CD14-positive monocyte (primary cell): ENCODE measurements at regions not wholly inside any gene's neighbourhood (a gene's known extent, or its start where the extent isn't known, plus 50 kb on each side); places are given as distances from the start of the nearest gene placed in this dataset.

Experiments
- DNase-seq, 3 donors: peaks; one replicate each; pipeline ENCODE4 v3.0.0-alpha.2; 2011 to 2022
- H2AFZ ChIP-seq: 2 replicates; pipeline ENCODE4 v1.6.0; 2012; ENCODE audit warnings: mild to moderate bottlenecking, low read depth, low read length, inconsistent platforms; ENCODE audit not compliant: insufficient read depth, poor library complexity, severe bottlenecking
- H3K27ac ChIP-seq, 2 donors: 1 replicate in 1 of 2; 2 replicates in 1 of 2; pipeline ENCODE4 v1.5.1; 2012 to 2013; ENCODE audit warnings: low read length in 2 of 2, control low read depth in 1 of 2, inconsistent platforms in 1 of 2, low read depth in 1 of 2, mild to moderate bottlenecking in 1 of 2
- H3K27me3 ChIP-seq, 2 donors: one replicate each; pipeline versions ENCODE4 v1.6.0 to v1.6.1; 2011 to 2013; ENCODE audit warnings: low read length in 2 of 2; ENCODE audit not compliant: control insufficient read depth in 2 of 2, insufficient read depth in 2 of 2
- H3K36me3 ChIP-seq, 2 donors: replicated peaks in 1 of 2; 1 replicate in 1 of 2; 2 replicates in 1 of 2; pipeline versions ENCODE4 v1.5.1 to v1.6.1; 2012 to 2013; ENCODE audit warnings: low read length in 2 of 2, control low read depth in 1 of 2, inconsistent platforms in 1 of 2, mild to moderate bottlenecking in 1 of 2; ENCODE audit not compliant: insufficient read depth in 2 of 2, control insufficient read depth in 1 of 2
- H3K4me1 ChIP-seq, 2 donors: 1 replicate in 1 of 2; 2 replicates in 1 of 2; pipeline versions ENCODE4 v1.5.1 to v1.6.1; 2012 to 2013; ENCODE audit warnings: low read length in 2 of 2, control low read depth in 1 of 2, inconsistent platforms in 1 of 2, mild to moderate bottlenecking in 1 of 2, moderate library complexity in 1 of 2; ENCODE audit not compliant: insufficient read depth in 2 of 2, control insufficient read depth in 1 of 2
- H3K4me2 ChIP-seq: replicated peaks from 2 replicates; pipeline ENCODE3; 2012; ENCODE audit warnings: low read length, moderate library complexity, mild to moderate bottlenecking; ENCODE audit not compliant: poor library complexity, severe bottlenecking; ENCODE audit errors: extremely low read depth
- H3K4me3 ChIP-seq, 3 experiments: fragments of 200-600 bp in 1 of 3; sonication (generic) in 1 of 3; replicated peaks in 1 of 3; 1 replicate in 2 of 3; 2 replicates in 1 of 3; pipeline ENCODE4 v1.5.1; 2011 to 2013; ENCODE audit warnings: low read length in 3 of 3, mild to moderate bottlenecking in 3 of 3, control low read depth in 2 of 3, low read depth in 2 of 3, inconsistent platforms in 1 of 3, moderate library complexity in 1 of 3
- H3K79me2 ChIP-seq: 2 replicates; pipeline ENCODE4 v1.6.0; 2012; ENCODE audit warnings: mild to moderate bottlenecking, control low read depth, inconsistent platforms, low read length, moderate library complexity; ENCODE audit not compliant: insufficient read depth
- H3K9ac ChIP-seq: 2 replicates; pipeline ENCODE4 v1.6.0; 2017; ENCODE audit warnings: low read length, mild to moderate bottlenecking; ENCODE audit not compliant: insufficient read depth, poor library complexity, severe bottlenecking
- H3K9me3 ChIP-seq, 2 donors: replicated peaks in 1 of 2; 1 replicate in 1 of 2; 2 replicates in 1 of 2; pipeline versions ENCODE4 v1.5.1 to v1.6.1; 2012 to 2013; ENCODE audit warnings: low read length in 2 of 2, control low read depth in 1 of 2; ENCODE audit not compliant: control insufficient read depth in 1 of 2, insufficient read depth in 1 of 2
- H4K20me1 ChIP-seq: 2 replicates; pipeline ENCODE4 v1.6.0; 2012; ENCODE audit warnings: mild to moderate bottlenecking, low read length, control low read depth, moderate library complexity; ENCODE audit not compliant: insufficient read depth
- H3K27ac Mint-ChIP-seq, 7 donors: one replicate each; pipeline ENCODE4 v1.8.0; 2020; ENCODE audit warnings: mild to moderate bottlenecking in 7 of 7, mixed read lengths in 7 of 7, moderate library complexity in 6 of 7, inconsistent platforms in 2 of 7
- H3K27me3 Mint-ChIP-seq, 3 donors: one replicate each; pipeline ENCODE4 v1.8.0; 2021 to 2022; ENCODE audit warnings: low read depth in 3 of 3, mild to moderate bottlenecking in 3 of 3, mixed read lengths in 3 of 3, moderate library complexity in 3 of 3, inconsistent platforms in 1 of 3
- H3K36me3 Mint-ChIP-seq, 2 donors: one replicate each; pipeline ENCODE4 v1.8.0; 2020; ENCODE audit warnings: mixed read lengths in 2 of 2, inconsistent platforms in 1 of 2, mild to moderate bottlenecking in 1 of 2
- H3K4me1 Mint-ChIP-seq: one replicate; pipeline ENCODE4 v1.8.0; 2020; ENCODE audit warnings: mild to moderate bottlenecking, mixed read lengths
- H3K4me3 Mint-ChIP-seq, 2 donors: one replicate each; pipeline ENCODE4 v1.8.0; 2020; ENCODE audit warnings: mild to moderate bottlenecking in 2 of 2, mixed read lengths in 2 of 2, moderate library complexity in 1 of 2
- H3K9me3 Mint-ChIP-seq, 7 donors: one replicate each; pipeline ENCODE4 v1.8.0; 2020 to 2022; ENCODE audit warnings: mixed read lengths in 7 of 7, mild to moderate bottlenecking in 6 of 7, moderate library complexity in 6 of 7, inconsistent platforms in 2 of 7
- WGBS: methylation state at CpG from one replicate; pipeline ENCODE4 v1.1.5; 2013; ENCODE audit warnings: missing lambda C conversion rate; ENCODE audit not compliant: insufficient coverage; 5-methylcytosine and 5-hydroxymethylcytosine counted together
- intact Hi-C, 2 donors: fragments of 100-400 bp; cut with micrococcal nuclease; formaldehyde crosslinking; loops; one replicate each; pipeline versions ENCODE4 v1.15.0 to v1.15.1; 2023
- TF ChIP-seq, protein P1 (sequence below): fragments of 200-600 bp; IDR thresholded peaks from one replicate; pipeline ENCODE4 v1.8.0; 2022; ENCODE audit warnings: antibody characterized with exemption, mild to moderate bottlenecking

DNA sequence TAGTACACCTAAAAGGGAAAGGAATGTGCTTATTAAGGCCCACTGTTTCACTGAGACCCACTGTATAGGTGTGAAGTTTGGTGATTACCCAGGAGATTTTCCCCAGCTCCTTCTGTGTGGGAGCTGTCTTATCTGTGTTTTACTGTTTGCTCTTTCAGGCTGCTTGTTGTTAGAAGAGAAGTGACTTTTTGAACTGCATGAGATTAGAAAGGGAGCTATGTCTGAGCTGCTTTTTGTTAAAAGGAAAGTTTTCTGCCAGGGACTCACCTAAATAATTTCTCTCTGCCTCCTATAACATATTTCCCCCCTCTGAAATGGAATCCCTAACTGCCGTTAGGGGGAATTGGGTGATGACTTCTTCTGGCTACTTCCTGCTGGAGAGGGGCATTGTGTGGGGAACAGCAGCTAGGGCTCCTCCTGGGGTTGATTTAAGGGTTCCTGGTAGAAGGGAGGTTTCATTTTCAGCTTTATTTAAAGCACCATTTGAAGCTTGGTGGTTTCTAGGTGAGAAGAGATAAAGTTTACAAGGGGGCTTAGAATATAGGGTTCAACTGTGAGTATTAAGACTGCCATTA lies 77.1 kb upstream of the ATP11B start:
- H3K79me2 ChIP-seq: no peaks in the 10 kb centered on the region
- no peaks in the 10 kb centered on the region for H3K36me3 ChIP-seq
- H3K27me3 Mint-ChIP-seq: no peaks in the 10 kb centered on the region
- no peaks in the 10 kb centered on the region for H3K9me3 Mint-ChIP-seq
- no peak overlapping the region for H3K27ac Mint-ChIP-seq
- no peak overlapping the region for H3K4me2 ChIP-seq
- WGBS: no CpG with 5 or more reads among the region's 1 CpG
- DNase-seq: no peak
- no peak overlapping the region for H3K4me3 Mint-ChIP-seq
- no peaks in the 10 kb centered on the region for H3K9me3 ChIP-seq
- no peaks in the 10 kb centered on the region for H3K27me3 ChIP-seq
- H3K4me1 Mint-ChIP-seq: peaks cover 9% of the 10 kb centered on the region
- intact Hi-C loops: loop anchor here in 1 of 2 donors (10.0 kb wide), 1 partner anchor 119 kb away; no protein-coding TSS in a partner anchor
- no peak overlapping the region for H2AFZ ChIP-seq
- H3K36me3 Mint-ChIP-seq: no peaks in the 10 kb centered on the region
- H4K20me1 ChIP-seq: no peaks in the 10 kb centered on the region
- H3K4me3 ChIP-seq: no peak overlapping the region
- TF ChIP-seq, protein P1, sequence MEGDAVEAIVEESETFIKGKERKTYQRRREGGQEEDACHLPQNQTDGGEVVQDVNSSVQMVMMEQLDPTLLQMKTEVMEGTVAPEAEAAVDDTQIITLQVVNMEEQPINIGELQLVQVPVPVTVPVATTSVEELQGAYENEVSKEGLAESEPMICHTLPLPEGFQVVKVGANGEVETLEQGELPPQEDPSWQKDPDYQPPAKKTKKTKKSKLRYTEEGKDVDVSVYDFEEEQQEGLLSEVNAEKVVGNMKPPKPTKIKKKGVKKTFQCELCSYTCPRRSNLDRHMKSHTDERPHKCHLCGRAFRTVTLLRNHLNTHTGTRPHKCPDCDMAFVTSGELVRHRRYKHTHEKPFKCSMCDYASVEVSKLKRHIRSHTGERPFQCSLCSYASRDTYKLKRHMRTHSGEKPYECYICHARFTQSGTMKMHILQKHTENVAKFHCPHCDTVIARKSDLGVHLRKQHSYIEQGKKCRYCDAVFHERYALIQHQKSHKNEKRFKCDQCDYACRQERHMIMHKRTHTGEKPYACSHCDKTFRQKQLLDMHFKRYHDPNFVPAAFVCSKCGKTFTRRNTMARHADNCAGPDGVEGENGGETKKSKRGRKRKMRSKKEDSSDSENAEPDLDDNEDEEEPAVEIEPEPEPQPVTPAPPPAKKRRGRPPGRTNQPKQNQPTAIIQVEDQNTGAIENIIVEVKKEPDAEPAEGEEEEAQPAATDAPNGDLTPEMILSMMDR: no peak
- H3K9ac ChIP-seq: no peak overlapping the region
- H3K27ac ChIP-seq: no peak overlapping the region
- peaks cover 7 to 8% of the 10 kb centered on the region in 2 donors for H3K4me1 ChIP-seq

DNA sequence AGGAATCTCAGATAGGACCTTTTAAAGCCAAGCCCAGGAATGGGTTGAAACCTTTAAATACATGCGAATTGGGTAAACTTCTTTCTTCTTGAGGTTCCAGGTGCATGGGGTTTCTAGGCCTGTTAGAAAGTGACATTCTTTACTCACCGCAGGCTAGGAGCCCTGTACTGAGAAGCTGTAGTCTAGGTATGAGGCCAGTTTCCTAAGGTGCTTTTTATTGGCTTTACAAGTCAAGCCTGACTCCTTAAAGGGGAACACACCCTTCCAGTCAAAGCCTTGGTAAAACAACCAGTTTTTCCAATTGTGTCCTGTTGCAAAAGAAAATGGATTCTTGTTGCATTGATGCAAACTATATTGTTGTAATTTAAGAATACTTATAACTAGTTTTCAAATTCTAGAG lies 76.1 kb upstream of the ATP11B start:
- no peaks in the 10 kb centered on the region for H3K9me3 Mint-ChIP-seq
- Histone ChIP-seq H4K20me1 (no peaks in the 10 kb centered on the region), H3K36me3 (no peaks in the 10 kb centered on the region), H3K9ac (no peak overlapping the region), H3K27me3 (no peaks in the 10 kb centered on the region), H3K4me2 (no peak overlapping the region), H3K4me1 (no peaks in the 10 kb centered on the region), H2AFZ (no peak overlapping the region), H3K79me2 (no peaks in the 10 kb centered on the region), H3K9me3 (no peaks in the 10 kb centered on the region), H3K4me3 (no peak overlapping the region), H3K27ac (no peak overlapping the region)
- H3K4me3 Mint-ChIP-seq: no peak overlapping the region
- H3K4me1 Mint-ChIP-seq: peaks cover 3% of the 10 kb centered on the region
- H3K27me3 Mint-ChIP-seq: peaks cover 0 to 2% (median 0%) of the 10 kb centered on the region in 3 donors
- intact Hi-C loops: loop anchor here in 1 of 2 donors (10.0 kb wide), 1 partner anchor 118 kb away; no protein-coding TSS in a partner anchor
- H3K27ac Mint-ChIP-seq: no peak overlapping the region
- H3K36me3 Mint-ChIP-seq: no peaks in the 10 kb centered on the region
- no peak for DNase-seq
- TF ChIP-seq, protein P1: no peak
- no CpG with 5 or more reads among the region's 2 CpGs for WGBS
